ENCODE measurements at regions not wholly inside any gene's neighbourhood (a gene's known extent, or its start where the extent isn't known, plus 50 kb on each side); places are given as distances from the start of the nearest gene placed in this dataset.

- no peaks in the 10 kb centered on the region for H3K27me3 ChIP-seq (ENCODE audit: control insufficient read depth in 3 of 3, insufficient read depth in 3 of 3, low read length in 2 of 3)
- ATAC-seq (ENCODE audit: insufficient read depth, low FRiP score) (no peak), DNase-seq (no peak)
- 19 to 45% methylated on average over 2 of the region's 2 CpGs for WGBS, 2 donors
- H3K9ac ChIP-seq (ENCODE audit: insufficient read depth in 1 of 2, low read length in 2 of 2) = no peak overlapping the region
- TF ChIP-seq CTCF (IDR thresholded peaks at IDR 0.05; ENCODE audit: control extremely low read depth, extremely low read depth) = no peak
- no peak overlapping the region for H3K27ac ChIP-seq (ENCODE audit: low read depth in 1 of 2, low read length in 1 of 2)
- H3K36me3 ChIP-seq (ENCODE audit: control insufficient read depth in 4 of 4, insufficient read depth in 4 of 4, low read length in 4 of 4) = no peaks in the 10 kb centered on the region
- H3K9me3 ChIP-seq (ENCODE audit: control insufficient read depth in 4 of 4, insufficient read depth in 3 of 4, low read length in 3 of 4) = no peaks in the 10 kb centered on the region
- no peak overlapping the region for H3K4me3 ChIP-seq
- H3K4me1 ChIP-seq (ENCODE audit: control insufficient read depth in 5 of 5, insufficient read depth in 5 of 5, low read length in 5 of 5) = no peaks in the 10 kb centered on the region
These were observed 213.9 kb downstream of the PRDM9 start for GRCh38 chr5:23721336-23721735.

DNA sequence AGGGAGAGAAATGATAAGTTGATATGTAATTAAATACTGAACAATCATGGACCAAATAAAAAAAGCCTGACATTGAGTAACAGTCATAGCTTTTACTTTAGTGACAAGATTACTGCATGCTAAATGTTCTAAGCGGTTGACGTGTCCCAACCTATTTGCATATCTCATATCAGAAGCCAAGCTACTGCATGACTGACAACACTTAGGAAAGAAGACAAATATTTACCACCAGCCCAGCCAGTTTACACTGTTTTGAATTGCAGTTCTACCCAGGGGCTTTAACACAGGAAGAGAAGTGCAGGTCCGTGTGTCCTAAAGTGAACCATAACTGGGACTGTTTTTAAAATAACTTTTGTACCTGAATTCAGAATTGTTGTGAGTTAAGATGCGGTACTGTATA lies 219.9 kb downstream of the PRDM9 start:
- no peak overlapping the region for H3K27ac ChIP-seq (ENCODE audit: low read depth in 1 of 2, low read length in 1 of 2)
- no peaks in the 10 kb centered on the region for H3K36me3 ChIP-seq (ENCODE audit: control insufficient read depth in 4 of 4, insufficient read depth in 4 of 4, low read length in 4 of 4)
- no peaks in the 10 kb centered on the region for H3K9me3 ChIP-seq (ENCODE audit: control insufficient read depth in 4 of 4, insufficient read depth in 3 of 4, low read length in 3 of 4)
- ATAC-seq (ENCODE audit: insufficient read depth, low FRiP score) = no peak
- no peaks in the 10 kb centered on the region for H3K4me1 ChIP-seq (ENCODE audit: control insufficient read depth in 5 of 5, insufficient read depth in 5 of 5, low read length in 5 of 5)
- WGBS, 2 donors = 67 to 73% methylated on average over 4 of the region's 4 CpGs
- H3K4me3 ChIP-seq = no peak overlapping the region
- peak in 1 of 3 donors; percentile 2 for DNase-seq
- H3K27me3 ChIP-seq (ENCODE audit: control insufficient read depth in 3 of 3, insufficient read depth in 3 of 3, low read length in 2 of 3) = no peaks in the 10 kb centered on the region
- no peak for TF ChIP-seq CTCF (IDR thresholded peaks at IDR 0.05; ENCODE audit: control extremely low read depth, extremely low read depth)
- no peak overlapping the region for H3K9ac ChIP-seq (ENCODE audit: insufficient read depth in 1 of 2, low read length in 2 of 2)

- Histone ChIP-seq H3K27ac (ENCODE audit: low read depth in 1 of 2, low read length in 1 of 2) (no peak overlapping the region), H3K4me3 (no peak overlapping the region), H3K27me3 (ENCODE audit: control insufficient read depth in 3 of 3, insufficient read depth in 3 of 3, low read length in 2 of 3) (no peaks in the 10 kb centered on the region), H3K36me3 (ENCODE audit: control insufficient read depth in 4 of 4, insufficient read depth in 4 of 4, low read length in 4 of 4) (no peaks in the 10 kb centered on the region), H3K9ac (ENCODE audit: insufficient read depth in 1 of 2, low read length in 2 of 2) (no peak overlapping the region), H3K4me1 (ENCODE audit: control insufficient read depth in 5 of 5, insufficient read depth in 5 of 5, low read length in 5 of 5) (no peaks in the 10 kb centered on the region), H3K9me3 (ENCODE audit: control insufficient read depth in 4 of 4, insufficient read depth in 3 of 4, low read length in 3 of 4) (no peaks in the 10 kb centered on the region)
- DNase-seq (no peak), ATAC-seq (ENCODE audit: insufficient read depth, low FRiP score) (no peak)
- WGBS, 2 donors = 59 to 72% methylated on average over 2 of the region's 2 CpGs
- no peak for TF ChIP-seq CTCF (IDR thresholded peaks at IDR 0.05; ENCODE audit: control extremely low read depth, extremely low read depth)
These were observed 222.6 kb downstream of the PRDM9 start for GRCh38 chr5:23730023-23730422.

- Histone ChIP-seq H3K36me3 (ENCODE audit: control insufficient read depth in 4 of 4, insufficient read depth in 4 of 4, low read length in 4 of 4) (no peaks in the 10 kb centered on the region), H3K9ac (ENCODE audit: insufficient read depth in 1 of 2, low read length in 2 of 2) (no peak overlapping the region), H3K27me3 (ENCODE audit: control insufficient read depth in 3 of 3, insufficient read depth in 3 of 3, low read length in 2 of 3) (no peaks in the 10 kb centered on the region), H3K27ac (ENCODE audit: low read depth in 1 of 2, low read length in 1 of 2) (no peak overlapping the region), H3K9me3 (ENCODE audit: control insufficient read depth in 4 of 4, insufficient read depth in 3 of 4, low read length in 3 of 4) (no peaks in the 10 kb centered on the region), H3K4me1 (ENCODE audit: control insufficient read depth in 5 of 5, insufficient read depth in 5 of 5, low read length in 5 of 5) (peaks cover 0 to 2% (median 0%) of the 10 kb centered on the region in 5 donors), H3K4me3 (no peak overlapping the region)
- WGBS, 2 donors = 27 to 32% methylated on average over 4 of the region's 4 CpGs
- ATAC-seq (ENCODE audit: insufficient read depth, low FRiP score) (no peak), DNase-seq (peak in 2 of 3 donors; percentile 1 to 13)
- TF ChIP-seq CTCF (IDR thresholded peaks at IDR 0.05; ENCODE audit: control extremely low read depth, extremely low read depth) = no peak
These were observed 232.6 kb downstream of the PRDM9 start for GRCh38 chr5:23740029-23740428.
